Suprapubic skin (tissue), 3 donors: ENCODE measurements at regions not wholly inside any gene's neighbourhood (a gene's known extent, or its start where the extent isn't known, plus 50 kb on each side); places are given as distances from the start of the nearest gene placed in this dataset.

ENCODE experiments used
- CTCF ChIP-seq, 2 donors: fragments of 200-600 bp in 1 of 2; fragments of 450-650 bp in 1 of 2; sonication (generic) in 1 of 2; IDR thresholded peaks; one replicate each; pipeline ENCODE4 v1.5.1; 2016 to 2019; ENCODE audit warnings: antibody characterized with exemption in 2 of 2, mild to moderate bottlenecking in 1 of 2, moderate library complexity in 1 of 2
- EP300 ChIP-seq: sonication (generic); formaldehyde crosslinking; IDR thresholded peaks from one replicate; pipeline ENCODE4 v1.6.1; 2017; ENCODE audit warnings: antibody characterized with exemption

- TF ChIP-seq CTCF (IDR thresholded peaks at IDR 0.05) (no peak), EP300 (no peak)
These were observed 106.5 kb upstream of the GALNT15 start for GRCh38 chr3:16067837-16068471.
